ENCODE measurements at regions not wholly inside any gene's neighbourhood (a gene's known extent, or its start where the extent isn't known, plus 50 kb on each side); places are given as distances from the start of the nearest gene placed in this dataset.

DNA sequence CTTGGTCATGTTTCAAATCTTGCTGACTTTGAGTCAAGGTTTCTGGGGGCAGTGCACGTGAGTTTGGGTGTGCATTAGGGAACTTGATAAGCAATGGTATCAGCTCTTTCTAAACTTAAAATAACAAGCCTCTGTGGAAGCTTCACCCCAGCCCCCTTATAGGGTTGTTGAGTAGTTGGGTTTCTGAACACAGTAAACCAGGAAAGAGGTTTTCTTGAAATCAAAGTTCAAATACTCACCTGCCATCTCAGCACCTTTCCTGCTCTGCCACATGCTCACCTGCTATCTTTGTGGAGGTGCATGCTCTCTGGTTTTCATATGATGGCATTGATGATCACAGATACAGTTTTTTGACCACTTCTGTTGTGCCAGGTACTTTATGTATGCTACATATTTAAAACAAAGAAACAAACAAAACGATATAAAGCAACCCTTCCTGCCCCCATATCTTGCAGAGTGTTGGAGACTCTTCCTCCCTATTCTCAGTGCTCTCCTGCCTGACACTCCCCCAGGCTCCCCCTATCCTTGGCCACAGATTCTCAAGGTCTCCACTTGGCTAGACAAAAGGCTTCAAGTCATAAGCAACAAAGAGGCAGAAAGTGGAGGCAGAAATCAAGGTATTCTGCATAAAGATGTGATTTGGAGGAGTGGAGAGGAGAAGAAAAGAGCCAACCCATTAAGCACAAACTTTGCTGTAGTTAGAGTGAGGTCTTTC, 360.6 kb downstream of the CYRIA start:
- TF ChIP-seq SIN3A (IDR thresholded peaks at IDR 0.05; ENCODE audit: borderline replicate concordance, insufficient read depth, low read length) (no peak), POLR2AphosphoS5 (IDR thresholded peaks at IDR 0.05; ENCODE audit: low read depth, low read length) (no peak), FOXP2 (optimal IDR thresholded peaks at IDR 0.05; ENCODE audit: borderline replicate concordance, extremely low read depth, extremely low read length, insufficient read depth) (no peak), TAF1 (IDR thresholded peaks at IDR 0.05; ENCODE audit: borderline replicate concordance, insufficient read depth, low read length) (no peak)
- TF ChIP-seq, protein P1, sequence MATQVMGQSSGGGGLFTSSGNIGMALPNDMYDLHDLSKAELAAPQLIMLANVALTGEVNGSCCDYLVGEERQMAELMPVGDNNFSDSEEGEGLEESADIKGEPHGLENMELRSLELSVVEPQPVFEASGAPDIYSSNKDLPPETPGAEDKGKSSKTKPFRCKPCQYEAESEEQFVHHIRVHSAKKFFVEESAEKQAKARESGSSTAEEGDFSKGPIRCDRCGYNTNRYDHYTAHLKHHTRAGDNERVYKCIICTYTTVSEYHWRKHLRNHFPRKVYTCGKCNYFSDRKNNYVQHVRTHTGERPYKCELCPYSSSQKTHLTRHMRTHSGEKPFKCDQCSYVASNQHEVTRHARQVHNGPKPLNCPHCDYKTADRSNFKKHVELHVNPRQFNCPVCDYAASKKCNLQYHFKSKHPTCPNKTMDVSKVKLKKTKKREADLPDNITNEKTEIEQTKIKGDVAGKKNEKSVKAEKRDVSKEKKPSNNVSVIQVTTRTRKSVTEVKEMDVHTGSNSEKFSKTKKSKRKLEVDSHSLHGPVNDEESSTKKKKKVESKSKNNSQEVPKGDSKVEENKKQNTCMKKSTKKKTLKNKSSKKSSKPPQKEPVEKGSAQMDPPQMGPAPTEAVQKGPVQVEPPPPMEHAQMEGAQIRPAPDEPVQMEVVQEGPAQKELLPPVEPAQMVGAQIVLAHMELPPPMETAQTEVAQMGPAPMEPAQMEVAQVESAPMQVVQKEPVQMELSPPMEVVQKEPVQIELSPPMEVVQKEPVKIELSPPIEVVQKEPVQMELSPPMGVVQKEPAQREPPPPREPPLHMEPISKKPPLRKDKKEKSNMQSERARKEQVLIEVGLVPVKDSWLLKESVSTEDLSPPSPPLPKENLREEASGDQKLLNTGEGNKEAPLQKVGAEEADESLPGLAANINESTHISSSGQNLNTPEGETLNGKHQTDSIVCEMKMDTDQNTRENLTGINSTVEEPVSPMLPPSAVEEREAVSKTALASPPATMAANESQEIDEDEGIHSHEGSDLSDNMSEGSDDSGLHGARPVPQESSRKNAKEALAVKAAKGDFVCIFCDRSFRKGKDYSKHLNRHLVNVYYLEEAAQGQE (IDR thresholded peaks at IDR 0.05; ENCODE audit: insufficient read depth in 1 of 2, low read depth in 2 of 2, low read length in 2 of 2): no peak

DNA sequence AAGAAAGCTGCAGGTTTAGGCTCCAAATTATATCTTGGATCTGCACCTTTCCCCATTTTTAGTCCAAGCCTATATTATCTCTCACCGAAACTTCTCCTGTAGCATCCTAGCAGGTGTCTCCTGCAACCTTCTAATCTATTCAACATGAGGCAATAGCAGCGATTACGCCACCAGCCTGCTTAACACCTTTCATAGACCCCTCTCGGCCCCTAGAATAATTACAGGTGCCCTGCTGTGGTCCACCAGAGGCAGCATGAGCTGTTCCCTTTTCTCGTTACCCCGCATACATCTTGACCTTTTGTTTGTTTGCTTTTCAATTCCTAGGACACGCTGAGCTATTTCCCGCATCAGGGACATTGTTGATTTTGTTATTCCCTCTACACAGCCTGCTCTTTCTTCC, 361.9 kb downstream of the CYRIA start:
- TF ChIP-seq POLR2AphosphoS5 (IDR thresholded peaks at IDR 0.05; ENCODE audit: low read depth, low read length) (no peak), FOXP2 (optimal IDR thresholded peaks at IDR 0.05; ENCODE audit: borderline replicate concordance, extremely low read depth, extremely low read length, insufficient read depth) (no peak), SIN3A (IDR thresholded peaks at IDR 0.05; ENCODE audit: borderline replicate concordance, insufficient read depth, low read length) (no peak), TAF1 (IDR thresholded peaks at IDR 0.05; ENCODE audit: borderline replicate concordance, insufficient read depth, low read length) (no peak)
- TF ChIP-seq, protein P1 (IDR thresholded peaks at IDR 0.05; ENCODE audit: insufficient read depth in 1 of 2, low read depth in 2 of 2, low read length in 2 of 2): no peak

DNA sequence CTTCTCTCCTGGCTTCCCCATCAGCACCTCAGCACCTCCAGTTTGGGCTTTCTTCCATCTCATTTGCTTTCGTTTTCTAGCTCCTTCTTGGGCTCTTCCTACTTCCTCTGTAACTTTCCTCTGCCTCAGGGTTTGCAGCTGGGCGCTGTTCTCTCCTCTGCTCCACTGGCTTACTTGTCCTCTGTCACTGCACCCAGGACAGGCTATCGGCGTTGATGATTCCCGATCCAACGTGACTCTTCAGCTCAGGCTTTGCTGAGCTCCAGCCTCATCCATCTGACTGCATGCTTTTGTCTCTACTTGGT, 362.4 kb downstream of the CYRIA start:
- TF ChIP-seq POLR2AphosphoS5 (IDR thresholded peaks at IDR 0.05; ENCODE audit: low read depth, low read length): no peak
- no peak for TF ChIP-seq FOXP2 (optimal IDR thresholded peaks at IDR 0.05; ENCODE audit: borderline replicate concordance, extremely low read depth, extremely low read length, insufficient read depth)
- TF ChIP-seq SIN3A (IDR thresholded peaks at IDR 0.05; ENCODE audit: borderline replicate concordance, insufficient read depth, low read length): no peak
- TF ChIP-seq, protein P1 (IDR thresholded peaks at IDR 0.05; ENCODE audit: insufficient read depth in 1 of 2, low read depth in 2 of 2, low read length in 2 of 2): no peak
- TF ChIP-seq TAF1 (IDR thresholded peaks at IDR 0.05; ENCODE audit: borderline replicate concordance, insufficient read depth, low read length): no peak

DNA sequence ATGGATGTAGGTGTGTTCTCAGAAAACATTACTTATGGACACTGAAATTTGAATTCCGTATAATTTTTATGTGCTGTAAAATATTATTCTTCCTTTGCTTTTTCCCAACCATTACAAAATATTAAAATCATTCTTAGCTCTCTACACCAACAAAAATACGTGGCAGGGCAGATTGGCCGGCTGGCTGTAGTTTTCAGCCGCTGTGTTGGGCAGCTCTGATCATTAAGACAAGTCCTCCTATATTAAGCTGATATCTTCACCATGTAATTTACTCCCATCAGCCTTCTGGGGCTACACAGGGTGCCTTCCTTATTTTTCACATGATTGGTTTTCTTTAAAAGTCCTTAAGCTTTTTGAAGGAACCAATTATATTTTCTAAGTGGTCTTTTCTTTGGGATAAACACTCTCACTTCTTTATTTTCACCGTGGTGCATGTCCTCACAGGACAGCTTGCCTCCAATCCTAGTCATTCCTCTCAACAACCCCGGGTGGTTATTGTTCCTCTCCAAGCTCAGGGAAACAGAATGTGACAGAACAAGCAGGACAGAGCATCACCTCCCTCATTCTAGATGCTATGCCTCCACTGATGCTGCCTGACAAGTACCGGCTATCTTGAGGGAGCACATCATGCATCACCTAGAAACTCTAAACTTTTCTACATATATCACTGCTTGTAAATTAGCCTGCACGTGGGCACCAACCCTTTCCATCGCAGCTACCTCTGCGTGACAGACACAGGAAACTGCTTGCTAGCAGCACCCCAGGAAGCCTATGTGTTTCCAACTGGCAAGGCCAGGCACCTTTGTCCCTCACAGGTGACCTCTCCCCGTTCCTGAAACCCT, 362.3 kb downstream of the MYCN start:
- TF ChIP-seq SIN3A (IDR thresholded peaks at IDR 0.05; ENCODE audit: borderline replicate concordance, insufficient read depth, low read length) (no peak), FOXP2 (optimal IDR thresholded peaks at IDR 0.05; ENCODE audit: borderline replicate concordance, extremely low read depth, extremely low read length, insufficient read depth) (no peak), TAF1 (IDR thresholded peaks at IDR 0.05; ENCODE audit: borderline replicate concordance, insufficient read depth, low read length) (no peak), POLR2AphosphoS5 (IDR thresholded peaks at IDR 0.05; ENCODE audit: low read depth, low read length) (no peak)
- TF ChIP-seq, protein P1 (IDR thresholded peaks at IDR 0.05; ENCODE audit: insufficient read depth in 1 of 2, low read depth in 2 of 2, low read length in 2 of 2): no peak
